Glutamatergic neuron (in vitro differentiated cells): ENCODE measurements at regions not wholly inside any gene's neighbourhood (a gene's known extent, or its start where the extent isn't known, plus 50 kb on each side); places are given as distances from the start of the nearest gene placed in this dataset.

Source experiments
- DNase-seq: peaks from one replicate; pipeline ENCODE4 v3.0.0; 2022
- H3K27ac Mint-ChIP-seq: one replicate; pipeline ENCODE4 v1.8.0; 2020; ENCODE audit warnings: mild to moderate bottlenecking, mixed read lengths, inconsistent platforms; ENCODE audit not compliant: unreplicated experiment
- H3K27me3 Mint-ChIP-seq: one replicate; pipeline ENCODE4 v1.8.0; 2020; ENCODE audit warnings: mild to moderate bottlenecking, moderate library complexity, mixed read lengths, inconsistent platforms; ENCODE audit not compliant: unreplicated experiment
- H3K36me3 Mint-ChIP-seq: one replicate; pipeline ENCODE4 v1.8.0; 2020; ENCODE audit warnings: mild to moderate bottlenecking, mixed read lengths, inconsistent platforms; ENCODE audit not compliant: unreplicated experiment
- H3K4me1 Mint-ChIP-seq: one replicate; pipeline ENCODE4 v1.8.0; 2020; ENCODE audit warnings: mild to moderate bottlenecking, low read depth, mixed read lengths, inconsistent platforms; ENCODE audit not compliant: unreplicated experiment
- H3K4me3 Mint-ChIP-seq: one replicate; pipeline ENCODE4 v1.8.0; 2020; ENCODE audit warnings: mild to moderate bottlenecking, mixed read lengths, inconsistent platforms; ENCODE audit not compliant: unreplicated experiment
- H3K9me3 Mint-ChIP-seq: one replicate; pipeline ENCODE4 v1.8.0; 2020; ENCODE audit warnings: mild to moderate bottlenecking, moderate library complexity, mixed read lengths, inconsistent platforms; ENCODE audit not compliant: unreplicated experiment
- CTCF ChIP-seq: fragments of 200-600 bp; sonication (generic); IDR thresholded peaks from one replicate; pipeline ENCODE4 v1.5.0; 2021; ENCODE audit not compliant: partially characterized antibody, unreplicated experiment

- Mint-ChIP-seq H3K4me3 (no peak overlapping the region), H3K27ac (no peak overlapping the region), H3K36me3 (peaks cover 20% of the 10 kb centered on the region), H3K4me1 (peaks cover 8% of the 10 kb centered on the region), H3K27me3 (peaks cover 7% of the 10 kb centered on the region), H3K9me3 (peaks cover 11% of the 10 kb centered on the region)
- no peak for DNase-seq
- no peak for TF ChIP-seq CTCF
These were observed 201.3 kb upstream of the IGF1R start for GRCh38 chr15:98447069-98447468.

GRCh38 chr15:98451236-98451635 is 197.1 kb upstream of the IGF1R start:
- TF ChIP-seq CTCF, result no peak
- Mint-ChIP-seq H3K4me3 (no peak overlapping the region), H3K27me3 (peaks cover 5% of the 10 kb centered on the region), H3K9me3 (peaks cover 8% of the 10 kb centered on the region), H3K4me1 (no peaks in the 10 kb centered on the region), H3K27ac (no peak overlapping the region), H3K36me3 (peaks cover 20% of the 10 kb centered on the region)
- DNase-seq, result no peak

GRCh38 chr15:98452238-98452637 is 196.1 kb upstream of the IGF1R start:
- Mint-ChIP-seq H3K9me3 (peaks cover 8% of the 10 kb centered on the region), H3K4me3 (no peak overlapping the region), H3K27ac (no peak overlapping the region), H3K27me3 (peaks cover 5% of the 10 kb centered on the region), H3K36me3 (peaks cover 20% of the 10 kb centered on the region), H3K4me1 (no peaks in the 10 kb centered on the region)
- DNase-seq, result no peak
- TF ChIP-seq CTCF, result no peak

GRCh38 chr15:98455904-98456303 is 192.4 kb upstream of the IGF1R start:
- Mint-ChIP-seq H3K9me3 (peaks cover 4% of the 10 kb centered on the region), H3K27me3 (no peaks in the 10 kb centered on the region), H3K4me3 (no peak overlapping the region), H3K36me3 (peaks cover 6% of the 10 kb centered on the region), H3K27ac (no peak overlapping the region), H3K4me1 (no peaks in the 10 kb centered on the region)
- no peak for DNase-seq
- no peak for TF ChIP-seq CTCF

- no peak for TF ChIP-seq CTCF
- H3K27me3 Mint-ChIP-seq, result no peaks in the 10 kb centered on the region
- no peak overlapping the region for H3K27ac Mint-ChIP-seq
- H3K36me3 Mint-ChIP-seq, result peaks cover 15% of the 10 kb centered on the region
- no peak for DNase-seq
- H3K4me3 Mint-ChIP-seq, result no peak overlapping the region
- H3K9me3 Mint-ChIP-seq, result peaks cover 7% of the 10 kb centered on the region
- no peaks in the 10 kb centered on the region for H3K4me1 Mint-ChIP-seq
These were observed 171.8 kb upstream of the IGF1R start for GRCh38 chr15:98476559-98476958.
